Activated CD8-positive, alpha-beta T cell treated with anti-CD3 and anti-CD28 coated beads, Interleukin-2, amount 10 ng/mL, durations not matched to agents 7 days and 5 days (primary cell): ENCODE measurements at regions not wholly inside any gene's neighbourhood (a gene's known extent, or its start where the extent isn't known, plus 50 kb on each side); places are given as distances from the start of the nearest gene placed in this dataset.
"Not testable (repeated sequence)": the region's sequence is repeated elsewhere in the genome, so short reads cannot be mapped to it uniquely, and the experiment has no call there.

Experiments
- ATAC-seq: fragments of 150-1000 bp; cut with Tn5 transposase; one replicate; pipeline ENCODE4 v1.10.0; 2021; ENCODE audit warnings: moderate library complexity
- CTCF ChIA-PET: fragments of 350-600 bp; sonication (Branson Sonifier 250); formaldehyde crosslinking; loops from one replicate; lab custom pipeline; 2021; ENCODE audit warnings: antibody characterized with exemption; lab: Charles Lee
- POLR2A ChIA-PET: fragments of 350-600 bp; sonication (Branson Sonifier 250); formaldehyde crosslinking; loops from one replicate; lab custom pipeline; 2021; ENCODE audit warnings: antibody characterized with exemption; lab: Charles Lee
- DNase-seq: peaks from one replicate; pipeline ENCODE4 v3.0.0-alpha.2; 2020
- H3K27ac Mint-ChIP-seq: one replicate; pipeline ENCODE4 v1.8.0; 2021; ENCODE audit warnings: mild to moderate bottlenecking, mixed read lengths
- H3K27me3 Mint-ChIP-seq: one replicate; pipeline ENCODE4 v1.8.0; 2021; ENCODE audit warnings: low read depth, mixed read lengths
- H3K36me3 Mint-ChIP-seq: one replicate; pipeline ENCODE4 v1.8.0; 2021; ENCODE audit warnings: low read depth, mixed read lengths
- H3K4me1 Mint-ChIP-seq: one replicate; pipeline ENCODE4 v1.8.0; 2021; ENCODE audit warnings: low read depth, mixed read lengths
- H3K4me3 Mint-ChIP-seq: one replicate; pipeline ENCODE4 v1.8.0; 2021; ENCODE audit warnings: mild to moderate bottlenecking, mixed read lengths
- H3K9me3 Mint-ChIP-seq: one replicate; pipeline ENCODE4 v1.8.0; 2022; ENCODE audit warnings: mixed read lengths; ENCODE audit not compliant: insufficient read depth

DNA sequence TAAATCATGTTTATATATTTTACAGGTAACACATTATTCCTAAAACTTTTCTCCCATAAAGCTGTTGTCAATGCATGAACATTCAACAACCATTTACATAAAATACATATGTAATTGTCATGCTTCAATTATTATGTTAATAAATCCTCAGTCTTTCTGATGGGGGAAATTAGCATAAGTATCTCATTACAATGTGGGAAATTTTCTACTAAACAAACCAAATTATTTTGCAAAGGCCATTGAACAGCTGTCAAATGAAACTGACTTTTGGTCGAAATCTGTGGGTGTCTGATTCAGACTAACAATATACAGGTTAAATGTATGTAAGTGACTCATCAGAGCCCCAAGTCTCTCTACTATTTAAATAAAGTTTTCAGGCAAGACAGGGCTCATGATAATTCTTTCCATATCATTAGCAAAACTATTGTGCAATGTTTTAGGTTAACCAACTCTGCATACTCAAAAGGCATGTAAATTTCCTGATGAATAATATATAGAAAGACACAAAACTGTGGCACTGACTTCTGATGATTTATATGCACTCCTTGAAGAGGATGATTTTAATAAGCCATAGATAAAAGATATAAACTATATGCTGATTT lies 795.3 kb upstream of the AADAT start:
- no peaks in the 10 kb centered on the region for H3K27me3 Mint-ChIP-seq
- ChIA-PET POLR2A (no interaction called here), CTCF (no interaction called here)
- H3K4me1 Mint-ChIP-seq = no peaks in the 10 kb centered on the region
- H3K4me3 Mint-ChIP-seq = no peak overlapping the region
- H3K27ac Mint-ChIP-seq = no peak overlapping the region
- no peaks in the 10 kb centered on the region for H3K36me3 Mint-ChIP-seq
- no peaks in the 10 kb centered on the region for H3K9me3 Mint-ChIP-seq
- no peak for ATAC-seq
- DNase-seq = no peak

DNA sequence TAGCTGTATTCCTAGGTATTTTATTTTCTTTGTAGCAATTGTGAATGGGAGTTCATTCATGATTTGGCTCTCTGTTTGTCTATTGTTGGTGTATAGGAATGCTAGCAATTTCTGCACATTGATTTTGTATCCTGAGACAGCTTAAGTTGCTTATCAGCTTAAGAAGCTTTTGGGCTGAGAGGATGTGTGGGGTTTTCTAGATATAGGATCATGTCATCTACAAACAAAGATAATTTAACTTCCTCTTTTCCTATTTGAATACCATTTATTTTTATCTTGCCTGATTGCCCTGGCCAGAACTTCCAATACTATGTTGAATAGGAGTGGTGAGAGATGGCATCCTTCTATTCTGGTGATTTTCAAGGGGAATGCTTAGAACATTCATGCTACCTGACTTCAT lies 791.9 kb upstream of the AADAT start:
- ATAC-seq, H3K36me3 Mint-ChIP-seq, H3K4me1 Mint-ChIP-seq, H3K27me3 Mint-ChIP-seq, CTCF ChIA-PET, H3K4me3 Mint-ChIP-seq, H3K9me3 Mint-ChIP-seq, POLR2A ChIA-PET, H3K27ac Mint-ChIP-seq, DNase-seq: not testable (repeated sequence)

DNA sequence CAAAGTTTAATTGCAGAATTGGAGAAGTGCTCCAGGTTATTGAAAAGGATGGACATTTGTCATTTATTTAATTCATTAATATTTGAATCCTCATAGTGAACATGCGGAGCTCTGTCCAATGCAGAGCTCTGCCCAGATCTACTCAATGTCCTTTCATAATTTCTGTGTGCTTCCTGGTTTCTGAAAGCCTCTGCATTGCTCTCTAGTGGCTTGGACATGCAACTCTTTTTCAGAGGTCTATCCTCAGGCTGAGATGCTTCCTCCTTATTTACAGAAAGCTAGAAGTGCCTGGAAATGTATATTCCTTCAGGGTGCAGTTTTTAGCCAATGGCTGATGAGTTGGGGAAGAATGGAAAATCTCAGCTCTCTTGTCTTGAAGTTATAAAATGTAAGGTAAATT lies 786.1 kb upstream of the AADAT start:
- no peak for ATAC-seq
- no peaks in the 10 kb centered on the region for H3K27me3 Mint-ChIP-seq
- no peak for DNase-seq
- ChIA-PET POLR2A (no interaction called here), CTCF (no interaction called here)
- H3K27ac Mint-ChIP-seq = no peak overlapping the region
- H3K36me3 Mint-ChIP-seq = no peaks in the 10 kb centered on the region
- no peak overlapping the region for H3K4me3 Mint-ChIP-seq
- H3K9me3 Mint-ChIP-seq = peaks cover 7% of the 10 kb centered on the region
- H3K4me1 Mint-ChIP-seq = no peaks in the 10 kb centered on the region

DNA sequence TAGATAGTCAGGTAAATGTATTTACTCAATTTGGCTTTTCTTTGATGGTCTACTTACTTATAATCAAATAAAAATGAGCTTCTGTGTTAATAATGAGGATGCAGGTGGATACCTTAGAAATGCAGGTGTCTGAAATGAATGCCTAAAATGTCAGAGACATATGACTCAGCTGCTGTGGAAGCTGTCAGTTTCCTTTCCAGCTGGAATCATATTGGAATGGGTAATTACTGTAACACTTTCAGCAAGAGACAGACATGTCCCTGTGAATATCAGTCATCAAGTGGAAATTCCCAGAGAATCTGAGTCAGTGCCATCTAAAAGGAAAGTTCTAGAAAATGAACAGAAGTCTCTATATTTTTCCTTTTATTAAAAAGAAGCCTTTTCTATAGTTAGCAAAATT lies 783.0 kb upstream of the AADAT start:
- no peak overlapping the region for H3K27ac Mint-ChIP-seq
- ChIA-PET POLR2A (no interaction called here), CTCF (no interaction called here)
- H3K4me1 Mint-ChIP-seq = no peaks in the 10 kb centered on the region
- H3K27me3 Mint-ChIP-seq = no peaks in the 10 kb centered on the region
- DNase-seq (no peak), ATAC-seq (no peak)
- peaks cover 7% of the 10 kb centered on the region for H3K9me3 Mint-ChIP-seq
- no peak overlapping the region for H3K4me3 Mint-ChIP-seq
- H3K36me3 Mint-ChIP-seq = no peaks in the 10 kb centered on the region

DNA sequence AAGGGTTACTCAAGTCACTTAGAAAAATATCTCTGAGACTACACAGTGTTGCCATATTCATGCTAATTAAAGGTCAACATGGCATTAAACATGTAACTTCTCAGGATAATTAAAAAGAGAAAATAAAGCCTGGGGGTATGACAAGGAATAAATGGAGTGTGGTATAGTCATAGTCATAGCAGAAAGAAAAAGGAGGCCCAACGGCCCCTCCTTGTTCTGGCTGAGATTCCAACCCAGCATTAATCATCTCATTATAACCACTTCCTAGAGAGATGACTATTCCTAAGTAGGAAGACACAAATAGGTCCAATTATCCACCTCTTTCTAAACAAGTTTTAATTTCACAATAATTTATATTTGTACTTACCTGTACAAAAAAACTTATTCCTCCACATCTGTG lies 778.4 kb upstream of the AADAT start:
- Mint-ChIP-seq H3K4me1 (no peaks in the 10 kb centered on the region), H3K36me3 (no peaks in the 10 kb centered on the region), H3K4me3 (no peak overlapping the region), H3K27me3 (no peaks in the 10 kb centered on the region), H3K27ac (no peak overlapping the region), H3K9me3 (no peaks in the 10 kb centered on the region)
- DNase-seq (no peak), ATAC-seq (no peak)
- POLR2A ChIA-PET = no interaction called here
- CTCF ChIA-PET = no interaction called here

DNA sequence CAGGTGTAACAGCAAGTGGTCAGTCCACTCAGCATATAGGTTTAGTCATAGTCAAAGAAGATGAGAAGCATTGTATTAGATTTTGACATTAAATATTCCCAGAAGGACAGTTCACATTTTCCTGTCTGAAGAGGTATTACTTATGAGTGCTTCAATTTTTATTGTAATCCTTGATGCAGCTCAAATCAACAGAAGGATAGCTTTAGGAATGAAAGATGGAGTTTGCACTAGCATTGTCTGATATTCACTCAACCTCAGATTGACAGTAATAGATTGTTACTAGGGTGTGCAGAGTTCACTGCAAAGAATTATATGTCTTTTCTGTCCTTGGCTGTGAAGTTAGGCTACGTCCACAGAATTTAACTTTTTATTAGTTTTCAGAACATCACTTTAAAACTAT lies 764.3 kb upstream of the AADAT start:
- no peaks in the 10 kb centered on the region for H3K27me3 Mint-ChIP-seq
- peaks cover 5% of the 10 kb centered on the region for H3K9me3 Mint-ChIP-seq
- ChIA-PET CTCF (interaction anchor here (2.4 kb wide), 1 partner anchor 594 kb away, joined by 10 read pairs; no protein-coding TSS in a partner anchor), POLR2A (no interaction called here)
- no peak overlapping the region for H3K27ac Mint-ChIP-seq
- DNase-seq (no peak), ATAC-seq (no peak)
- no peaks in the 10 kb centered on the region for H3K4me1 Mint-ChIP-seq
- H3K36me3 Mint-ChIP-seq = no peaks in the 10 kb centered on the region
- H3K4me3 Mint-ChIP-seq = no peak overlapping the region

DNA sequence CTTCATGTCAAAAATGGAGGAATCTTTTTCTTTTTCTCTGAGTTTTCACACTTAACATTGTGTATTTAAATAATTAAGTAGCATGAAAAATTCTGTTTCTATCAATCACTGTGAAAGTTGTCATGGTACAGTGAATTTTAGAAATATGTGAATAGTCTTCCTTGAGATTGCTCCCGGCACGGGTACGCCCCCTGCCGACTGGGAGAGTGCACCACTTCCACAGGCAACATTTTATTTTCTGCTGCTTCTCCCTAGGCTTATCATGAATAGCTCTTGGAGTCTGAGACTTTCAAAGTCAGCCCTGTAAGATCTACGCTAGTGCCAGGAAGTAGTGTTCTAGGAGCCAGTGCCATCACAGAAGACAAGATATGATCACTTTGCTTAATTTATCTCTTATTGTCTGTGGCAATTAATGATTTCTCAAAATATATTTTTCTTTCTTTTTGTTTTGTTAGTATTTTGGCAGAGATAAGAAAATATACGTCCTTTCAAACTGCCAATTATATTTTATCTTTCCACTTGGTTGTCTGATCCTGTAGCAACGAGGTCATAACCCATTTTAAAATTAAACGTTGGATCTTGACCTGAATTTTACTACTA lies 763.8 kb upstream of the AADAT start:
- DNase-seq (peak; percentile 32), ATAC-seq (no peak)
- Mint-ChIP-seq H3K4me3 (no peak overlapping the region), H3K4me1 (no peaks in the 10 kb centered on the region), H3K27ac (no peak overlapping the region), H3K9me3 (peaks cover 5% of the 10 kb centered on the region), H3K27me3 (no peaks in the 10 kb centered on the region), H3K36me3 (no peaks in the 10 kb centered on the region)
- ChIA-PET CTCF (interaction anchor here (2.4 kb wide), 1 partner anchor 593 kb away, joined by 10 read pairs; no protein-coding TSS in a partner anchor), POLR2A (no interaction called here)

DNA sequence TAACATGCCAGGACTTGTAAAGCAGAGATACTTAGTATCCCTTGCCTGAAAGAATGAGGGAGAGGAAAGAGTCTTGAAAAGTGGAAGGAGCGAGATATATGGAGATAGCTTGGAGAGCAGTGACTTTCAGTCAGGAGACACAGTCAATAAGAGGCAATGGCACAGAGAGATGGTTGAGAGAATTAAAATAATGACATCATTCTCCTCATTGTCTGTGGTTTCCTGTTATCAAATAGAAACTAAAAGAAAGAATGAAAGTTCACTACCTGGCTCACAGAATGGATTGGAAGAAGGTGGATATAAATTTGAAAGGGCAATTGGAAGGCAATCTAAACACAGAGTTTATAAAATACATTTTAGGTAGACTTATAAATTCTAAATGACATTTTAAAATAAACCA lies 760.2 kb upstream of the AADAT start:
- ATAC-seq (no peak), DNase-seq (no peak)
- POLR2A ChIA-PET = no interaction called here
- H3K4me1 Mint-ChIP-seq = no peaks in the 10 kb centered on the region
- no peak overlapping the region for H3K27ac Mint-ChIP-seq
- no peaks in the 10 kb centered on the region for H3K36me3 Mint-ChIP-seq
- H3K9me3 Mint-ChIP-seq = no peaks in the 10 kb centered on the region
- no peaks in the 10 kb centered on the region for H3K27me3 Mint-ChIP-seq
- CTCF ChIA-PET = no interaction called here
- H3K4me3 Mint-ChIP-seq = no peak overlapping the region

DNA sequence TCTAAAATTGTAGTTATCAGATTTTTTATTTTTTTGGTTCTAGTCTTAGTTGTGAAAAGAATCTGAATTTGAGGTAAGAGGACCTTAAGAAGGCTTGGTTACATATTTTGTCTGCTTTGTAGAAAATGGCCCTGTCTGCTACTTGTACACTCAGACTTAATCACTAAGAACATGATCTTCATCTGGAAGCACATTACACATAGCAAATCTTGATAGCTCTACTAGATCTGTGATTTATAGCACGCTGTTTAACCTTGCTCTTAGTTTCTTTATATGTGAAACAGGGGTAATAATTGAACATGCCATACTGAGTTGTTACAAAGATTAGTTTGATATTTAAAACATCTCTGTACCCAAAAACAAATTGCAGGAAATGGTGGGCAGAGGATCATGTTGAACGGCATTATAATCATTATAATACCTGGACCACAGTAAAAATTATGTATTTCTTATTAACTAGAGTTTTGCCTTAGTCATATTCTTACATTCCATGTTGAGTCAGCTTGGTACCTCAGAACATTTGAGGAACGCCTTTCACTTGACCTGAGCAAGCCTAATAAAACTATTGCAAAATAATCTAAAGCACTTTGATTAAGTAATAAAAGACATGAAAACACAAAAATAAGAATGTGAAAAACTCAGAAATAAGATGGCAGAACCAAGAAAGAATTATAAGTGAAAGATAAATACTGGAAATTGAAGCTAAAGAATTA lies 738.0 kb upstream of the AADAT start:
- Mint-ChIP-seq H3K36me3 (no peaks in the 10 kb centered on the region), H3K27ac (no peak overlapping the region), H3K9me3 (peaks cover 9% of the 10 kb centered on the region), H3K27me3 (no peaks in the 10 kb centered on the region), H3K4me1 (no peaks in the 10 kb centered on the region), H3K4me3 (no peak overlapping the region)
- DNase-seq = no peak
- ATAC-seq = no peak
- ChIA-PET CTCF (no interaction called here), POLR2A (no interaction called here)

DNA sequence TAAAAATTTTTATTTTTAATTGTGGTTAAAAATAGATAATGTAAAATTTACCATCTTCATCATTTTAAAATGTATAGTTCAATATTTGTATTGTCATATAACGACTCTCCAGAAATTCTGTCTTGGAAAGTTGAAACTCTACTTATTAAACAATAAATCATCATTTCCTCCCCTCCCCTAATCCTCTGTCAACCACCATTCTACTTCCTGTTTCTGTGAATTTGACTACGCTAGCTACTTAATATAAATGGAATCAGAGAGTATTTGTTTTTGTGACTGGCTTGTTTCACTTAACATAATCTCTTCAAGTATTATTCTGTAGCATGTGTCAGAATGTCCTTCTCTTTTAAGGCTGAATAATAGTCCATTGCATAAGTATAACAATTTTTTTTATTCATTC lies 729.0 kb upstream of the AADAT start:
- POLR2A ChIA-PET = no interaction called here
- H3K4me1 Mint-ChIP-seq = no peaks in the 10 kb centered on the region

DNA sequence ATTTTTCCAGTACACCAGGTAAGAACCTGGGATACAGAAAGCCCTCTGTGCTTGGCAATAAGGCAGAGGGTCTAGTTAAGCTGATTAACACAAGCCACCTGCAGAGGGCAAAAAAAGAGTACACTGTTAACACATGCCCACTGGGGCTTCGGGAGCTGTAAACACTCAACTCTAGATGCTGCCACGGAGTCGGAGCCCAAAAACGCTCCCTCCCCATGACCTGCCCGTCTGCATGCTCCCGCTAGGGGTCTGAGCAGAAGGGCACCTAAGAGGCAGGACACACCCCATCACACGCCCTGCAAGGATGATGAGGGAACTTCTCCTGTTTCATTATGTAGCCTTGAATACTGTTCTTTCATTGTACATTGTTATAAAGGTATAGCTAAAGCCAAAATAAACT lies 715.6 kb upstream of the AADAT start:
- Mint-ChIP-seq H3K9me3 (no peaks in the 10 kb centered on the region), H3K36me3 (no peaks in the 10 kb centered on the region), H3K4me3 (no peak overlapping the region), H3K4me1 (no peaks in the 10 kb centered on the region), H3K27ac (no peak overlapping the region), H3K27me3 (no peaks in the 10 kb centered on the region)
- POLR2A ChIA-PET = no interaction called here
- DNase-seq = no peak
- CTCF ChIA-PET = no interaction called here
- no peak for ATAC-seq

More for the DNA sequence above, 729.0 kb upstream of the AADAT start:
- CTCF ChIA-PET = no interaction called here
- Mint-ChIP-seq H3K27me3 (no peaks in the 10 kb centered on the region), H3K27ac (no peak overlapping the region), H3K9me3 (peaks cover 27% of the 10 kb centered on the region), H3K4me3 (no peak overlapping the region), H3K36me3 (no peaks in the 10 kb centered on the region)
- DNase-seq (no peak), ATAC-seq (no peak)

DNA sequence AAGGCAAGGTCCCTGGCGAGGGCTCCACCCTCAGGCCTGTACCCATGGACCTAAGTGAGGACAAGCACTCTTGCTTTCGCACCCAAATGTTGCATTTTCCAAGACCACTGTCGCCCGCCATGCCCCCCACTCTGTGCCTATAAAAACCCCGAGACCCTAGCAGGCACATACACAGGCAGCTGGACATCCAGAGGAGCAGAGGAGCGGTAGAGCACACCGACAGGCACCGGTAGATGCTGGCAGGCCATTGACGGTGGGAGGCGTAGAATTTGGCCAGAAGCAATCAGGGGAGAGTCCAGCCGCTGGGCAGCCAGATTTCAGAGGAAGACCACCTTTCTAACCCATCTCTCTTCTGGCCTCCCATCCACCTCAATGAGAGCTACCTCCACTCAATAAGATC lies 715.2 kb upstream of the AADAT start:
- Mint-ChIP-seq H3K27ac (no peak overlapping the region), H3K27me3 (no peaks in the 10 kb centered on the region), H3K4me3 (no peak overlapping the region), H3K4me1 (no peaks in the 10 kb centered on the region), H3K9me3 (no peaks in the 10 kb centered on the region), H3K36me3 (no peaks in the 10 kb centered on the region)
- ChIA-PET POLR2A (no interaction called here), CTCF (no interaction called here)
- DNase-seq = no peak
- no peak for ATAC-seq
